ENCODE measurements at regions not wholly inside any gene's neighbourhood (a gene's known extent, or its start where the extent isn't known, plus 50 kb on each side); places are given as distances from the start of the nearest gene placed in this dataset.

- intact Hi-C loops (cut with DNase I) = no loop called here
- no peak for DNase-seq
- TF ChIP-seq CTCF (IDR thresholded peaks at IDR 0.05) (no peak), POLR2A (IDR thresholded peaks at IDR 0.05) (no peak)
- WGBS, 2 donors = 84 to 89% methylated on average over 9 of the region's 9 CpGs
- Histone ChIP-seq H3K36me3 (no peaks in the 10 kb centered on the region), H3K4me1 (no peaks in the 10 kb centered on the region), H3K9me3 (no peaks in the 10 kb centered on the region), H3K4me3 (replicated peaks in 1 of 3) (no peak overlapping the region), H3K27ac (no peak overlapping the region), H3K27me3 (no peaks in the 10 kb centered on the region)
Measured at GRCh38 chr14:98955036-98955740, 316.8 kb downstream of the BCL11B start.

- Histone ChIP-seq H3K4me3 (replicated peaks in 1 of 3) (no peak overlapping the region), H3K27ac (no peak overlapping the region), H3K36me3 (no peaks in the 10 kb centered on the region), H3K27me3 (no peaks in the 10 kb centered on the region), H3K4me1 (no peaks in the 10 kb centered on the region), H3K9me3 (no peaks in the 10 kb centered on the region)
- WGBS, 2 donors = 90 to 98% methylated on average over 5 of the region's 5 CpGs
- intact Hi-C loops (cut with DNase I) = no loop called here
- TF ChIP-seq CTCF (IDR thresholded peaks at IDR 0.05) (no peak), POLR2A (IDR thresholded peaks at IDR 0.05) (no peak)
- DNase-seq = no peak
Measured at GRCh38 chr14:98955741-98956070, 316.3 kb downstream of the BCL11B start.

GRCh38 chr14:98956181-98956580 is 315.8 kb downstream of the BCL11B start:
- H3K27ac ChIP-seq = no peak overlapping the region

GRCh38 chr14:98956661-98957060 is 315.3 kb downstream of the BCL11B start:
- no peaks in the 10 kb centered on the region for H3K4me1 ChIP-seq
- H3K4me3 ChIP-seq (replicated peaks in 1 of 3) = no peak overlapping the region
- DNase-seq = no peak
- H3K36me3 ChIP-seq = no peaks in the 10 kb centered on the region
- H3K9me3 ChIP-seq = no peaks in the 10 kb centered on the region
- intact Hi-C loops (cut with DNase I) = no loop called here
- no peak for TF ChIP-seq CTCF (IDR thresholded peaks at IDR 0.05)
- TF ChIP-seq POLR2A (IDR thresholded peaks at IDR 0.05) = no peak
- no peak overlapping the region for H3K27ac ChIP-seq
- H3K27me3 ChIP-seq = no peaks in the 10 kb centered on the region
- WGBS, 2 donors = 71 to 80% methylated on average over 2 of the region's 2 CpGs

More at GRCh38 chr14:98956181-98956580, 315.8 kb downstream of the BCL11B start:
- Histone ChIP-seq H3K27me3 (no peaks in the 10 kb centered on the region), H3K4me3 (replicated peaks in 1 of 3) (no peak overlapping the region), H3K4me1 (no peaks in the 10 kb centered on the region), H3K36me3 (no peaks in the 10 kb centered on the region), H3K9me3 (no peaks in the 10 kb centered on the region)
- intact Hi-C loops (cut with DNase I) = no loop called here
- TF ChIP-seq POLR2A (IDR thresholded peaks at IDR 0.05) = no peak
- no peak for TF ChIP-seq CTCF (IDR thresholded peaks at IDR 0.05)
- no peak for DNase-seq
- 91 to 93% methylated on average over 7 of the region's 7 CpGs for WGBS, 2 donors

GRCh38 chr14:98957211-98958047 is 314.6 kb downstream of the BCL11B start:
- Histone ChIP-seq H3K36me3 (no peaks in the 10 kb centered on the region), H3K4me1 (no peaks in the 10 kb centered on the region), H3K27me3 (no peaks in the 10 kb centered on the region), H3K4me3 (replicated peaks in 1 of 3) (no peak overlapping the region), H3K9me3 (no peaks in the 10 kb centered on the region), H3K27ac (no peak overlapping the region)
- TF ChIP-seq CTCF (IDR thresholded peaks at IDR 0.05) = no peak
- TF ChIP-seq POLR2A (IDR thresholded peaks at IDR 0.05) = no peak
- 77 to 80% methylated on average over 20 of the region's 20 CpGs for WGBS, 2 donors
- intact Hi-C loops (cut with DNase I) = no loop called here
- no peak for DNase-seq
